AG20443 (cell line): ENCODE measurements at regions not wholly inside any gene's neighbourhood (a gene's known extent, or its start where the extent isn't known, plus 50 kb on each side); places are given as distances from the start of the nearest gene placed in this dataset.
A peak's percentile ranks its signal among the peaks of the same experiment; 100 is the strongest.
"Not testable (repeated sequence)": the region's sequence is repeated elsewhere in the genome, so short reads cannot be mapped to it uniquely, and the experiment has no call there.

Source experiments
- DNase-seq: peaks from one replicate; pipeline ENCODE4 v3.0.0; 2012; ENCODE audit warnings: low spot score, mixed read lengths

- peak; percentile 91 for DNase-seq
These were observed 139.8 kb downstream of the OR2B2 start for GRCh38 chr6:27772261-27773001.

DNA sequence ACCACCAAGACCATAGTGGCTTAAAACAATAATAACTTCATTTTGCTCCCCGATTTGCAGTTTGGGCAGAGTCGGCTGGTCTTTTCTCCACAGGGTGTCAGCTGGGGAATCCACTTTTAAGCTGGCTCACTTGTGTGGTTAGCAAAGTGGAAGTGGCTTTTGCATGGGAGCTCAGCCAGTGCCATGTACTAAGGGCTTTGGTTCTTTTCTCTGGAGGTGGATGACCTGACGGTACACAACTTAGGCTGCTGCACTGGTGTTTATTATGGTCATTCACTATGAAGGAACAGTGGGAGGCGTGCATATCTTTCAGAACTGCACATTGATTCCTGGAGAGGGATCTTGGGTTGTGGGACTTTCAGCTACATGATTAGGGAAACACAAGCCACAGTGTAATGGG, 141.0 kb downstream of the OR2B2 start:
- DNase-seq = no peak

DNA sequence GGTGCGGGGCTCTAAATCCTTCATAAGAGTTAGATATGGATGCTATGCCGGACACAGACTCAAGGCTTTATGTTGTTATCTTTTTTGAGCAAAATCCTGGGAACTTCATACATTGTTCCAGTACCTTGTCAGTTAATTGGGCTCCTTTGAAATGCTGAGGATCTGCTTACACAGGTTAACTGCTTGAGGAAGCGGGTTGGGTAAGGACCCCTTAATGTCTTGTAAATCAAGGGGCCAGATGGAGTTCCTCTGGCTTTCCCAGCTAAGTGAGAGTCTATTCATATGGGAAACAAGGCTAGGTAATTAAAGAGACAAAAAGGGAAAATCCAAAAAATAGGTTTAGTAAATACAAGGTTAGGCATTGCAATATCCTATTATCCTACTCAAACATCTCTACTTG, 141.5 kb downstream of the OR2B2 start:
- no peak for DNase-seq

DNA sequence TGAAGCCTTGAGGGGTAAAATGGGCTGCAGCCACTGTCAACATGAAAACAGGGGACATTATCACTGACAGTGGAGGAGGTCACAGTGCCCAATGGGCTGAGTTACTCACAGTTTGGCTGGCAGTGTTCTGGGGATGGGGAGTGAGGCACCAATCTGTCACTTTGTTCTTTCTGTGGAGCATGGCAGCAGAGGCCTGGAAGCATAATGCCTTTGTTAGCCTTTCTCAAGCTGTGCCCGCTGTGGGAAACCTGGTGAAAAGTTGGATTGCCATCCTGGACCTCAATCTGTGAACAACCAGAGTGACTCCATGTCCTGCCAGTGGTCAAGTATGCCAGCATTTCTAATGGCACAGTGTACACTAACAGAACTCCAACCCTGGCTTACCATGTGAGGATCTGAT, 143.6 kb downstream of the OR2B2 start:
- no peak for DNase-seq

- DNase-seq = no peak
These were observed 144.3 kb downstream of the OR2B2 start for GRCh38 chr6:27767851-27768250.

- DNase-seq = no peak
These were observed 145.8 kb downstream of the OR2B2 start for GRCh38 chr6:27766405-27766804.

DNA sequence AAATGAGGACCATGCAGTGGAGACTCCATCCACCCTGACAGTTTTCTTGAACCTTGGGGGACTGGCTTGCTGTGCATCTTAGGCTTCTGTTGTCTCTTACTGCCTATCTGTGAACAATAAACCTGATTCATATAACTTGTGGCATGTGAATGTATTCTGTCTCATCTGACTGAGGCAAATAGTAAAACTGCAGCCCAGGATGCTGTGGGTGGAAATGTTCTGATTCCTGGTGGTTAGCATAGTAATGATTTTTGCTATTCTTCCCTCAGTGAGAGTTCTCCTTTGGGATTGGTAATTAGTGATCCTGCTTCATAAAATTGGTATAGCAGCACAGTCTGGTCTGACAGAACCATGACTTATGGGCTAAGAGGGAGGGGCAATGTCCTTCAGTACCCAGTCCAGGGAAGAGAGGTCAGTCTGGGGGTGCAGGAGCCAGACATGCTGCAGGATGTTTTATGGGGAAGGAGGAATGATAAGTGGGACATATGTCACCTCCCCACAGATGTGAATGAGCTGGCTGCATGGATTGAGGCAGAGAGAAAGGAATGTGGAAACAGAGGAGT, 147.1 kb downstream of the OR2B2 start:
- DNase-seq = no peak

- no peak for DNase-seq
These were observed 150.8 kb downstream of the OR2B2 start for GRCh38 chr6:27761391-27761790.

- no peak for DNase-seq
These were observed 151.7 kb downstream of the OR2B2 start for GRCh38 chr6:27760464-27760863.

DNA sequence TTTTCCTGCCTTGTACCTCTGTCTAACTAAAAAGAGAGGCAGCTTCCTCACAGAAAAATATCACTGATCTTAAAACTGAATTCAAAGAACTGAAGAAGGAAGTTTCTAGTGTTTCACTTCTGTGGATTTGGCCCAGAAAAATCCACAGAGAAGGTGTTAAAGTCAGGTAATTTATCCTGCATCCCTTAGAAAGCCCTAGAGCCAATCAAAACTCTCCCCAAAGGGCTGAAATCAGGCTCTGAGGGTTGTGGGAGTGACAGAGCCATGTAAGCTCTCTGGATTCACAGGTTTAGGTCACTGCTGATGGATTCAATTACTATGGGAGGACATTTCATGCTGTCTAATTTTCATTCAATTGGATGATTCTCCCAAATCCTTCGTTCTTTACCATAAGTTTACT, 152.3 kb downstream of the OR2B2 start:
- DNase-seq = no peak

GRCh38 chr6:27758491-27758890, 153.7 kb downstream of the OR2B2 start:
- no peak for DNase-seq

GRCh38 chr6:27757307-27757706, 154.9 kb downstream of the OR2B2 start:
- peak; percentile 36 for DNase-seq

GRCh38 chr6:27755768-27756167, 156.4 kb downstream of the OR2B2 start:
- DNase-seq = no peak

DNA sequence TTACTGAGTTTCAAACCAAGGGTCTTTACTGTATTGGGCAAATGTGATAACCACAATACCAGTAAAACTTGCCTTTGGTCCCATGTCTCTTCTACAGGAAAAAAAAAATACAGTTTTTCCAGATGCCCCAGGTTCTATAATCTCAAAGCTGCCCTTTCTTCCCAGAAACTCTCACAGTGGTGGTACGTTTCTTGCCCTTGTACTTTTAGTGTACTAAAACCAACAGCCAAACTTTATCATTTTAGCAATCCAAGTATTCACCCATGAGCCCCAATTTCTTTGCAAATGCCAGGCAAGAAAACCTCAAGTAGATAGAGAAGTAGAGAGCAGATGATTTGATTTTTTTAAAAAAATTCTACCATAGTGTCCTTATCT, 157.8 kb downstream of the OR2B2 start:
- no peak for DNase-seq

DNA sequence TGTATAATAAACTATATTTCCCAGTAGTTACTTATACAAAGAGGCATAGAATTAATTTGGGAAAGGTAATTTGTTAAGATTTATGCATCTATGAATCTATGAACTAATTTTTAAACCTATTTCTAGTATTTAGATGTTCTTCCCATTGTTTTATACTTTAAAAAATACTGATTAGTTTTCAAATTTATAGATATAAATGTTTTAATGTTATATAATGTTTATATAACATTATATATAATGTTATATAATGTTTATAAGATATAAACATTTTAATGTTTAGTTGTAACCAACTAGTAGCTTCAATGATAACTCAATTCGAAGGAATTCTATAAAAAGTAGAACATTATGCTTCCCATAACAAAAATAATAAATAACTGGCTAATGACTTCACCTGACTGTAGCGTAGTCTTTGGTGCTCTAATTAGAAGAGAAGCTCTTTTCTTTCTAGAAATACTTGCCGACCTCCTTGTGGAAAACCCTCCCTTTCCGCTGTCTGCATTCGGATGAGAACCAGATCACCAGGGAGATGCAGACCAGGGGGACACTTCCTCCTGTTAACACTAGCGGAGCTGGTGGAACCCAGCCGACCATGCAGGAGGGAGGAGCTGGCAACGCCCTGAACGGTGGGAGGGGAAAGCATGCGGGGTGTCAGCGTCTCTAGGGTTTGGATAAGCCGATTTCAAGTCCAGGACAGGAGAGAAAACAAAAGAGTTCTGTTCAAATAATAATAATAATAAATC, 158.4 kb downstream of the OR2B2 start:
- DNase-seq = peak; percentile 80

DNA sequence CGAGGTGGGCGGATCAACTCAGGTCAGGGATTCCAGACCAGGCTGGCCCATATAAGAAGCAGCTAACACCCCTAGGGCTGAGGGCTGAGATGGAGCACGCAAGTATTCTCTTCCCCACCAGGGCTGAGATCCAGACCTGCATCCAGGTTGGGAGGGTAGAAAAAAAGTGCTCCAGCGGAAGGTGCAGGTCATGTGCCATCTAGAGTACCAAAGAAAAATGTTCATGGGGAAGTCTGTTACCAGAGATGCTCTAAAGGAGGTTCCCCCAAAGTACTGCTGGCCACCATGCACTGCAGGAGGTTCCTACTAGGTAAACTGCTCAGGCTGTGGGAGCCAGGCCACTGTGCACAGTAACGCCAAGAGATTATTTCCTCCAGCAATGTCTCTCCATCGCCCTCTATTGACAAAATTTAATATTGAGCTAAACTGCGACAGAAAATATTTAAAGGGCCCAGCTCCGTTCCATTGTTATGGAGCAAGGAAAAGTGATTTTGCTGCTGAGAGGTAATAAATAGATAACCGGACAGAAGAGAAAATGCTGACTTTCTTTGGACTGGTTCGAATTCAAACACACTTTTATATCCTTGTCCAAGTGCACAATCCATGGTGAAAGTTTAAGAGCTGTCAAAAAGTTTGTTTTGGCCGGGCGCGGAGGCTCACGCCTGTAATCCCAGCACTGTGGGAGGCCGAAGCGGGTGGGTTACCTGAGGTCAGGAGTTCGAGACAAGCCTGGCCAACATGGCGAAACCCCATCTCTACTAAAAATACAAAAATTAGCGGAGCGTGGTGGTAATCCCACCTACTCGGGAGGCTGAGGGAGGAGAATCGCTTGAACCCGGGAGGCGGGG, 159.9 kb downstream of the OR2B2 start:
- peak; percentile 67 for DNase-seq

- no peak for DNase-seq
These were observed 163.5 kb downstream of the OR2B2 start for GRCh38 chr6:27748661-27749060.

DNA sequence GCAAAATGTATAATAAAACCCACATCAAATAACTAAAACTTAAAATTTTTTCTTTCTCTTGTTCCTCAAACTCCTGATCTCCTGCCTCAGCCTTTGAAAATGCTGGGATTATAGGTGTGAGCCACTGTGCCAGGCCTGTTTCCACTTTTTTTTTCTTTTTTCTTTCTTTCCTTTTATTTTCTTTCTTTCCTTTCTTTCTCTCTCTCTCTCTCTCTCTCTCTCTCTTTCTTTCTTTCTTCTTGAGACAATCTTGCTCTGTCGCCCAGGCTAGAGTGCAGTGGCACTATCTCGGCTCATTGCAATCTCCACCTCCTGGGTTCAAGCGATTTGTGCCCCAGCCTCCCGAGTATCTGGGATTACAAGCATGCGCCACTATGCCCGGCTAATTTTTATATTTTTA, 164.6 kb downstream of the OR2B2 start:
- no peak for DNase-seq

DNA sequence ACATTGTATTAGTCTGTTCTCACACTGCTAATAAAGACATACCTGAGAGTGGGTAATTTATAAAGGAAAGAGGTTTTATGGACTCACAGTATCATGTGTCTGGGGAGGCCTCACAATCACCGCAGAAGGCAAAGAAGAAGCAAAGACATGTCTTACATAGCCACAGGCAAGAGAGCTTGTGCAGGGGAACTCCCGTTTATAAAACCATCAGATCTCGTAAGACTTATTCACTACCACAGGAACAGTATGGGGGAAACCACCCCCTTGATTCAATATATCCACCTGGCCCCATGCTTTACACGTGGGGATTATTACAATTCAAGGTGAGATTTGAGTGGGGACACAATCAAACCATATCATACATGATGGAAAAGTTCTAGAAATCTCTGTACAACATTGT, 165.3 kb downstream of the OR2B2 start:
- DNase-seq = not testable (repeated sequence)

DNA sequence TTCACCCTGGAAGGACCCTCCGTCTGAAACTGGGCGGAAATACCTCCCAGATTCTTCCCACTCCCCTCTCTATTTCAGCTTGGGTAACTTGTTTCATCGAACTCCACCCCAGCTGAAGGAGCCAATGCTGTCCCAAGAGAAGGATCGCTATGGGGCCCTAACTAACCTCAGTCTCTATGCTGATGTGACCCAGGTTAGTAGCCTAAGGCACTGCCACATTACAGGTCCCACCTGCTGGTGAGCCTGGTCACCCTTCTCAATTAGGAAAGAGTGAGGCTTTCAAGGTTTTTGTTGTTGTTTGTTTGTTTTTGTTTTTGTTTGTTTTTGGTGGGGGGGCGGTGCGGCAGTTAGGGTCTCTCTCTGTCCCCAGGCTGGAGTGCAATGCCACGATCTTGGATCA, 168.4 kb downstream of the OR2B2 start:
- DNase-seq = no peak

DNA sequence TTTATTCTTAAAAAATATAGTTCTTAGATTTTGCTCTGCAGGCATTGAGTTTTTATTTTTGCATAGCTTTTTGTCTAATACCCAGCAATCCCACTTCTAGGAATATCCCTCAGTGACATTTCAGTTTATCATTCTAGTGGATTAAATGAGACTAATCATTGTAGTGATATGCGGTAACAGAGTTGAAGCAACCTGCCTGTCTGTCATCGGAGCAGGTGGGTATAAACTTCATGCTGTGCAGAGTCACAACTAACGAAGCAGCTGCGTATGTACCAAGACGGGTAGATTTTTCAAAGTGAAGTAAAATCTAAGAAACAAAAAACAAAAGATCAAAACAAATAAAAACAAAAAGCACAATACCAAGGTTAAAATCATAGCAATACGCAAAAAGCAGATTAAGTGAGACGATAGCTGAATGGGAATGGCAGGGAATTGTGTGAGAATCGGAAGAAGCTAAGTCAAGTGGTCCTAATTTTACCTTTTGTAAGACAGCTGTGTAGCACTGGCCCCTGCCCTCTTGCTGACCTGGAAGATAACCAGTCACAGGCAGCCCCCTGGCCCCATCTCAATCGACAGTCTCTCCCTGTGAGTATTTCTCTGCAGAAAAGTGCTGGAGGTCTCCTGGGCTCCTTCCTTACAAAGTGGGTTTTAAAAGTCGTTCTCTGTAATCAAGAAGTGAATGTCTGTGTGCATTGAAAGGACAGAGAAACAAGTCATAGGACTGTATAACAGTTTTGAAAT, 169.2 kb downstream of the OR2B2 start:
- no peak for DNase-seq

GRCh38 chr6:27739902-27740301, 172.3 kb downstream of the OR2B2 start:
- DNase-seq = not testable (repeated sequence)
